Adrenal gland (tissue), 9 donors: ENCODE measurements at regions not wholly inside any gene's neighbourhood (a gene's known extent, or its start where the extent isn't known, plus 50 kb on each side); places are given as distances from the start of the nearest gene placed in this dataset.
"Not testable (repeated sequence)": the region's sequence is repeated elsewhere in the genome, so short reads cannot be mapped to it uniquely, and the experiment has no call there.

Experiments used
- DNase-seq, 7 donors: peaks; one replicate each; pipeline ENCODE4 v3.0.0-alpha.2; 2019 to 2020
- H3K27ac ChIP-seq, 5 donors: fragments of 200-600 bp; sonication (generic) in 4 of 5; 1 replicate in 3 of 5; 2 replicates in 2 of 5; pipeline versions ENCODE4 v1.5.1 to v1.8.0; 2016 to 2020; ENCODE audit warnings: mild to moderate bottlenecking in 1 of 5
- H3K27me3 ChIP-seq: fragments of 200-600 bp; 2 replicates; pipeline ENCODE4 v1.8.0; 2021
- H3K36me3 ChIP-seq, 2 donors: fragments of 200-600 bp; replicated peaks in 1 of 2; 1 replicate in 1 of 2; 2 replicates in 1 of 2; pipeline versions ENCODE4 v1.5.1 to v1.8.0; 2018 to 2022
- H3K4me1 ChIP-seq, 2 donors: fragments of 200-600 bp; replicated peaks in 1 of 2; 1 replicate in 1 of 2; 2 replicates in 1 of 2; pipeline versions ENCODE4 v1.5.1 to v1.8.0; 2018 to 2021
- H3K4me3 ChIP-seq, 4 donors: fragments of 200-600 bp; sonication (generic) in 3 of 4; one replicate each; pipeline ENCODE4 v1.5.1; 2016 to 2018
- H3K9me3 ChIP-seq, 3 donors: fragments of 200-600 bp; sonication (generic) in 1 of 3; replicated peaks in 1 of 3; 1 replicate in 2 of 3; 2 replicates in 1 of 3; pipeline versions ENCODE4 v1.5.1 to v1.8.0; 2016 to 2021
- CTCF ChIP-seq, 6 experiments: fragments of 450-650 bp in 4 of 6; fragments of 200-600 bp in 2 of 6; sonication (generic) in 1 of 6; IDR thresholded peaks; 1 replicate in 5 of 6; 2 replicates in 1 of 6; pipeline versions ENCODE4 v1.5.1 to v1.8.0; 2016 to 2021; ENCODE audit warnings: antibody characterized with exemption in 6 of 6, mild to moderate bottlenecking in 2 of 6, moderate library complexity in 1 of 6
- POLR2A ChIP-seq, 2 donors: fragments of 450-650 bp; IDR thresholded peaks; one replicate each; pipeline ENCODE4 v1.6.1; 2017; ENCODE audit warnings: antibody characterized with exemption in 2 of 2, mild to moderate bottlenecking in 2 of 2, moderate library complexity in 1 of 2
- WGBS, 4 donors: extraction: QIAGEN DNeasy Blood & Tissue Kit in 2 of 4; methylation state at CpG; one replicate each; pipeline versions ENCODE4 v1.1.5 to v1.1.7; 2013 to 2017; 5-methylcytosine and 5-hydroxymethylcytosine counted together
- intact Hi-C, 2 donors: fragments of 100-400 bp; cut with DNase I; formaldehyde crosslinking; loops; one replicate each; pipeline versions ENCODE4 v1.14.1 to v1.15.0; 2022 to 2023
- donor health status: healthy with polysubstance abuse.
- donor health status: Bipolar disorder and iron deficiency.
- donor health status: DM: yes; HTN: yes; CAD: no.
- donor health status: DM: no; HTN: no; CAD: no.
- donor health status: DM: no; HTN: no; CAD: no.

- WGBS, 4 donors, result 58 to 89% (median 71%) methylated on average over 2 of the region's 2 CpGs
Measured at GRCh38 chr21:32083197-32083596, 195.7 kb downstream of the MIS18A start.

GRCh38 chr21:32082466-32082865 lies 196.4 kb downstream of the MIS18A start:
- intact Hi-C loops, result no loop called here
- 65 to 75% (median 70%) methylated on average over 5 of the region's 5 CpGs for WGBS, 4 donors
- Histone ChIP-seq H3K4me1 (no peaks in the 10 kb centered on the region), H3K9me3 (no peaks in the 10 kb centered on the region), H3K36me3 (no peaks in the 10 kb centered on the region), H3K27me3 (no peaks in the 10 kb centered on the region), H3K4me3 (no peak overlapping the region), H3K27ac (no peak overlapping the region)
- DNase-seq, result no peak
- TF ChIP-seq POLR2A (IDR thresholded peaks at IDR 0.05) (no peak), CTCF (IDR thresholded peaks at IDR 0.05) (no peak)

More at GRCh38 chr21:32083197-32083596, 195.7 kb downstream of the MIS18A start:
- no peaks in the 10 kb centered on the region for H3K27me3 ChIP-seq
- DNase-seq, result no peak
- no peaks in the 10 kb centered on the region for H3K9me3 ChIP-seq
- H3K4me3 ChIP-seq, result no peak overlapping the region
- no peaks in the 10 kb centered on the region for H3K36me3 ChIP-seq
- H3K4me1 ChIP-seq, result no peaks in the 10 kb centered on the region
- TF ChIP-seq CTCF (IDR thresholded peaks at IDR 0.05), result no peak
- no peak for TF ChIP-seq POLR2A (IDR thresholded peaks at IDR 0.05)
- no peak overlapping the region for H3K27ac ChIP-seq
- intact Hi-C loops, result no loop called here

- TF ChIP-seq CTCF (IDR thresholded peaks at IDR 0.05) (no peak), POLR2A (IDR thresholded peaks at IDR 0.05) (no peak)
- no peak for DNase-seq
- H3K27ac ChIP-seq, result no peak overlapping the region
- no peaks in the 10 kb centered on the region for H3K4me1 ChIP-seq
- intact Hi-C loops, result no loop called here
- no peaks in the 10 kb centered on the region for H3K36me3 ChIP-seq
- 81 to 92% (median 86%) methylated on average over 6 of the region's 6 CpGs for WGBS, 4 donors
- H3K27me3 ChIP-seq, result no peaks in the 10 kb centered on the region
- H3K9me3 ChIP-seq, result no peaks in the 10 kb centered on the region
- H3K4me3 ChIP-seq, result no peak overlapping the region
Measured at GRCh38 chr21:32073593-32073992, 200.8 kb downstream of the HUNK start.

- no peaks in the 10 kb centered on the region for H3K27me3 ChIP-seq
- no peaks in the 10 kb centered on the region for H3K4me1 ChIP-seq
- no peak overlapping the region for H3K4me3 ChIP-seq
- TF ChIP-seq POLR2A (IDR thresholded peaks at IDR 0.05) (no peak), CTCF (IDR thresholded peaks at IDR 0.05) (no peak)
- no peaks in the 10 kb centered on the region for H3K9me3 ChIP-seq
- WGBS, 4 donors, result 86 to 95% (median 89%) methylated on average over 4 to 6 of the region's 6 CpGs
- intact Hi-C loops, result no loop called here
- no peak for DNase-seq
- no peak overlapping the region for H3K27ac ChIP-seq
- no peaks in the 10 kb centered on the region for H3K36me3 ChIP-seq
Measured at GRCh38 chr21:32073190-32073589, 200.4 kb downstream of the HUNK start.

- H3K36me3 ChIP-seq, H3K4me1 ChIP-seq, H3K27ac ChIP-seq, H3K4me3 ChIP-seq, intact Hi-C loops, H3K9me3 ChIP-seq, H3K27me3 ChIP-seq: not testable (repeated sequence)
- WGBS, 4 donors, result 47 to 57% (median 53%) methylated on average over 2 of the region's 2 CpGs
- peak in 1 of 7 donors; percentile 12 for DNase-seq
Measured at GRCh38 chr21:32071620-32072019, 198.8 kb downstream of the HUNK start.
